DND-41 (cell line): ENCODE measurements at regions not wholly inside any gene's neighbourhood (a gene's known extent, or its start where the extent isn't known, plus 50 kb on each side); places are given as distances from the start of the nearest gene placed in this dataset.
A peak's percentile ranks its signal among the peaks of the same experiment; 100 is the strongest.

Experiments used
- ATAC-seq: fragments of 200-7000 bp; cut with Tn5 transposase; 3 replicates; pipeline ENCODE4 v1.9.1; 2021; ENCODE audit warnings: low read depth; ENCODE audit not compliant: insufficient read depth
- DNase-seq: peaks from one replicate; pipeline ENCODE4 v3.0.0-alpha.2; 2020
- H2AFZ ChIP-seq: 2 replicates; pipeline ENCODE4 v1.6.0; 2012; ENCODE audit warnings: low read depth, low read length
- H3K27ac ChIP-seq: 2 replicates; pipeline ENCODE4 v1.5.1; 2012; ENCODE audit warnings: low read length, inconsistent platforms
- H3K27me3 ChIP-seq: fragments of 200-600 bp; sonication (generic); 2 replicates; pipeline ENCODE4 v1.6.0; 2012; ENCODE audit warnings: low read length, mild to moderate bottlenecking, inconsistent platforms; ENCODE audit not compliant: insufficient read depth, poor library complexity
- H3K36me3 ChIP-seq: 2 replicates; pipeline ENCODE4 v1.5.1; 2012; ENCODE audit warnings: low read length, inconsistent platforms; ENCODE audit not compliant: insufficient read depth
- H3K4me1 ChIP-seq: 2 replicates; pipeline ENCODE4 v1.5.1; 2012; ENCODE audit warnings: mild to moderate bottlenecking, low read length; ENCODE audit not compliant: insufficient read depth
- H3K4me2 ChIP-seq: 2 replicates; pipeline ENCODE4 v1.6.0; 2012; ENCODE audit warnings: mild to moderate bottlenecking, moderate library complexity, low read length, inconsistent platforms; ENCODE audit not compliant: insufficient read depth
- H3K4me3 ChIP-seq, 2 experiments: fragments of 200-600 bp in 1 of 2; shearing (Covaris generic) in 1 of 2; 2 replicates each; pipeline ENCODE4 v1.5.1; 2012 to 2016; ENCODE audit warnings: inconsistent platforms in 2 of 2, low read length in 2 of 2, mild to moderate bottlenecking in 2 of 2, low read depth in 1 of 2, moderate library complexity in 1 of 2
- H3K79me2 ChIP-seq: 2 replicates; pipeline ENCODE4 v1.6.0; 2012; ENCODE audit warnings: low read length, inconsistent platforms; ENCODE audit not compliant: insufficient read depth
- H3K9ac ChIP-seq: 2 replicates; pipeline ENCODE4 v1.6.0; 2012; ENCODE audit warnings: low read depth, mild to moderate bottlenecking, inconsistent platforms, low read length, moderate library complexity
- H3K9me3 ChIP-seq: 2 replicates; pipeline ENCODE4 v1.5.1; 2012; ENCODE audit warnings: low read length, moderate library complexity, mild to moderate bottlenecking, inconsistent platforms; ENCODE audit not compliant: insufficient read depth, severe bottlenecking
- H4K20me1 ChIP-seq: 2 replicates; pipeline ENCODE4 v1.6.0; 2012; ENCODE audit warnings: low read length; ENCODE audit not compliant: insufficient read depth
- CTCF ChIP-seq: IDR thresholded peaks from 2 replicates; pipeline ENCODE4 v1.5.1; 2012; ENCODE audit warnings: borderline replicate concordance, low read length, moderate library complexity, mild to moderate bottlenecking; ENCODE audit not compliant: poor library complexity, severe bottlenecking; ENCODE audit errors: extremely low read depth
- EZH2 ChIP-seq: IDR thresholded peaks from 3 replicates; pipeline ENCODE4 v1.6.1; 2012; ENCODE audit warnings: borderline replicate concordance, low read depth, mild to moderate bottlenecking, moderate library complexity, low read length, inconsistent platforms; ENCODE audit not compliant: severe bottlenecking

GRCh38 chr9:80117031-80117430, 545.3 kb downstream of the TLE4 start:
- ATAC-seq, result no peak
- Histone ChIP-seq H3K27me3 (no peaks in the 10 kb centered on the region), H3K9me3 (no peaks in the 10 kb centered on the region), H3K27ac (no peak overlapping the region), H3K36me3 (no peaks in the 10 kb centered on the region), H3K9ac (no peak overlapping the region), H3K4me1 (no peaks in the 10 kb centered on the region), H4K20me1 (no peaks in the 10 kb centered on the region), H3K4me3 (no peak overlapping the region), H2AFZ (no peak overlapping the region), H3K4me2 (no peak overlapping the region), H3K79me2 (no peaks in the 10 kb centered on the region)
- no peak for TF ChIP-seq CTCF
- TF ChIP-seq EZH2, result no peak
- DNase-seq, result peak; percentile 5

- Histone ChIP-seq H3K4me3 (no peak overlapping the region), H3K27me3 (no peaks in the 10 kb centered on the region), H3K27ac (no peak overlapping the region), H3K36me3 (no peaks in the 10 kb centered on the region), H3K79me2 (no peaks in the 10 kb centered on the region), H2AFZ (no peak overlapping the region), H3K4me2 (no peak overlapping the region), H4K20me1 (no peaks in the 10 kb centered on the region), H3K4me1 (no peaks in the 10 kb centered on the region), H3K9me3 (no peaks in the 10 kb centered on the region), H3K9ac (no peak overlapping the region)
- ATAC-seq (no peak), DNase-seq (no peak)
- TF ChIP-seq CTCF (no peak), EZH2 (no peak)
Observed at GRCh38 chr9:80114241-80114640, 542.5 kb downstream of the TLE4 start.

GRCh38 chr9:80107931-80108660, 536.3 kb downstream of the TLE4 start:
- no peak for DNase-seq
- no peak for ATAC-seq
- Histone ChIP-seq H3K27ac (no peak overlapping the region), H3K4me2 (no peak overlapping the region), H3K9ac (no peak overlapping the region), H3K4me1 (no peaks in the 10 kb centered on the region), H3K27me3 (no peaks in the 10 kb centered on the region), H3K4me3 (no peak overlapping the region), H3K36me3 (no peaks in the 10 kb centered on the region), H4K20me1 (no peaks in the 10 kb centered on the region), H3K9me3 (no peaks in the 10 kb centered on the region), H2AFZ (no peak overlapping the region), H3K79me2 (no peaks in the 10 kb centered on the region)
- TF ChIP-seq CTCF (no peak), EZH2 (no peak)

- Histone ChIP-seq H3K4me2 (no peak overlapping the region), H2AFZ (no peak overlapping the region), H4K20me1 (no peaks in the 10 kb centered on the region), H3K9me3 (no peaks in the 10 kb centered on the region), H3K79me2 (no peaks in the 10 kb centered on the region), H3K27me3 (no peaks in the 10 kb centered on the region), H3K4me3 (no peak overlapping the region), H3K36me3 (no peaks in the 10 kb centered on the region), H3K9ac (no peak overlapping the region), H3K4me1 (no peaks in the 10 kb centered on the region), H3K27ac (no peak overlapping the region)
- DNase-seq (no peak), ATAC-seq (no peak)
- TF ChIP-seq CTCF, result no peak
- TF ChIP-seq EZH2, result no peak
Observed at GRCh38 chr9:80097476-80097875, 525.7 kb downstream of the TLE4 start.
